Right ventricle myocardium inferior (tissue), 1 donor: ENCODE measurements at regions not wholly inside any gene's neighbourhood (a gene's known extent, or its start where the extent isn't known, plus 50 kb on each side); places are given as distances from the start of the nearest gene placed in this dataset.

ENCODE experiments used
- ATAC-seq: fragments of 200-7000 bp; cut with Tn5 transposase; one replicate; pipeline ENCODE4 v1.9.1; 2020; ENCODE audit warnings: mild to moderate bottlenecking, moderate library complexity
- DNase-seq: peaks from one replicate; pipeline ENCODE4 v3.0.0; 2021; ENCODE audit errors: missing footprints
- intact Hi-C: fragments of 100-400 bp; cut with DNase I; formaldehyde crosslinking; loops from one replicate; pipeline ENCODE4 v1.11.0; 2022
- donor health status: DM: no; HTN: yes; CAD: no; lungs with severe emphysema.

- ATAC-seq (no peak), DNase-seq (no peak)
- intact Hi-C loops, result no loop called here
These were observed 577.0 kb upstream of the TBX3 start for GRCh38 chr12:115260762-115261675.

DNA sequence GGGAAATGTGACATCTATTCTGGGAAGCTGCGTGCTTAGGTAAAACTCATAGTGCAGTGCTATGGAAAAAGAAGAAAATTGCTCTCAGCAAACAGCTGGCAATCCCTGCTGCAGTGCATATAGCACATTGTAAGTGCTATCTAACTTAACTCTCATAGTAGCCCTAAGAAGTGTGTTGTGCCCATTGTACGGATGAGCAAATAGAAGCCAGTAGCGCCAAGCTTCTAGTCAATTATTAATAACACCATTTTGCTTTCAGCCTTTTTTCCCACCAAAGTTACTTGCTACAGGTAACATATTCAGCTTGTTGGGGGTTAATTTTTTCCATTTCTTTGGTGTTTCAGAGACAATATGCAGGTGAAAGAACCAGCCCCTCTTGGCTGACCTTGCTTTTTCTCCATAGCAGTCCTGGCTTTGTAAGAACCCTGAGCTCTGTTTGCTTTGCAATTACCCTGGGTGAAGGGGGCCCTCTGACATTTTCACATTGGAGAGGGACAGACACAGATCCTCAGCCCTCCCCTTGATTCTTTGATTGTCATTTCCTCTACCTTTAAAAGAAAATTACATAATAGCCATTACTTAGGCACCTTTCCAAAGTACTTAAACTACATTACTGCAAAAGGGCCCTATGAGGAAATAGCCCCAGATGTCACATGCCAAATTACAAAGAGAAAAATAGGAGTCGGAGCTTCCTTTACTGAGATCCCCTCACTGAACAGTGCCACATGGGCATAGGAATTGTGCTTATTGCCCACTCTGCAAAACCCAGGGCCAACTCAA is 576.2 kb upstream of the TBX3 start:
- no peak for ATAC-seq
- intact Hi-C loops, result no loop called here

DNA sequence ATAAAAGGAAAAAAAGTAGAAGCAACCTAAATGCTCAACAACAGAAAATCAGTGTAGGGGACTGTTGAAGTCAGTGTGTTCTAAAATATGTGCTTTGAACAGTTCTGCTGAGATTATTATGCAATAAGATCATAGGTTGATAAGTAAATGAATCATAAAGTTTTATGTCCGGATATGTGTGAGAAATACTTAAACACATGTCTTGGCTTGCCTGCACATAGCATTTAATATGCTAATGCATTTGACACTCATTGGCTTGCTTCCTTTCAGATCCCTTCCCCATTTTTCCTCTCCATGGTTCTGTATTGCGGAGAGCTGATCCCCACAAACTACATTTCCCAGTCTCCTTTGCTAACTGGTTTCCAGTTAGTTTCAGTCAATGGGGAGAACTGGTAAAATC is 573.8 kb upstream of the TBX3 start:
- DNase-seq (no peak), ATAC-seq (no peak)
- intact Hi-C loops, result no loop called here

More for the DNA sequence above, 576.2 kb upstream of the TBX3 start:
- no peak for DNase-seq

DNA sequence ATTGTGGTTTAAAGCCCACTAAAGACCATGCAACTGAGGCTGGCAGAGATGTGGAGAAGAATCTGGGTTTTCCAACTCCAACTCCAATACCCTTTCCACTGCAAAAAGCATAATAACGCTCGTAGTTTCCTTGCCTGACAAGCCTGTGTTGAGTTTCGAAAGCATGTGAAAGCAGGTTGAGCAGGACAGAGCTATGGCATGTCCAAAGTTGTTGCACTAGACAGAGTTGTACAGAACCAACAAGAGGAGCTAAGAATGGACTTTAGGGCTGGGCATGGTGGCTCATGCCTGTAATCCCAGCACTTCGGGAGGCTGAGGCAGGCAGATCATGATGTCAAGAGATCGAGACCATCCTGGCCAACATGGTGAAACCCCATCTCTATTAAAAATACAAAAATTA is 572.0 kb upstream of the TBX3 start:
- DNase-seq, result no peak
- intact Hi-C loops, result no loop called here
- no peak for ATAC-seq

GRCh38 chr12:115255257-115255656 is 571.3 kb upstream of the TBX3 start:
- intact Hi-C loops, result no loop called here
- no peak for ATAC-seq

DNA sequence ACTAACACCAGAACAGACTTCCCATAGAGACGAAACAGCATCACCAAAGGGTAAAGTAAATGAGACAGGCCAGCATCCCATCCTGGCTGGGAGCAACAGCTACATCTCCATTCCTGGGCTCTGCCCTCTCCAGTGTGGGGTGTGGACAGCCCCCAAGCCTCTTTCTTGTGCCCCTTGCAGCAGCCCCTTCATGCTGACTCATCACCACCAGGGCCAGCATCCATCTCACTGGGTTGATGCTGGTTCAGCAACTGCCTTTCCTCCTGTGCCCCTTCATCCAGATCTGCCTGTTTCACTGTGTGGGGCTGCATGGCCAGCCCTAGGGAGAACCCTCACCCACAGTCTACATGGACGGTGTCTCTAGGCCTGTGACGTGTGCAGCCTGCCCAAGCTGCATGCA is 569.1 kb upstream of the TBX3 start:
- no peak for DNase-seq
- intact Hi-C loops, result no loop called here
- ATAC-seq, result no peak

More at GRCh38 chr12:115255257-115255656, 571.3 kb upstream of the TBX3 start:
- DNase-seq, result no peak

GRCh38 chr12:115251727-115252126 is 567.8 kb upstream of the TBX3 start:
- ATAC-seq (no peak), DNase-seq (no peak)
- intact Hi-C loops, result no loop called here

DNA sequence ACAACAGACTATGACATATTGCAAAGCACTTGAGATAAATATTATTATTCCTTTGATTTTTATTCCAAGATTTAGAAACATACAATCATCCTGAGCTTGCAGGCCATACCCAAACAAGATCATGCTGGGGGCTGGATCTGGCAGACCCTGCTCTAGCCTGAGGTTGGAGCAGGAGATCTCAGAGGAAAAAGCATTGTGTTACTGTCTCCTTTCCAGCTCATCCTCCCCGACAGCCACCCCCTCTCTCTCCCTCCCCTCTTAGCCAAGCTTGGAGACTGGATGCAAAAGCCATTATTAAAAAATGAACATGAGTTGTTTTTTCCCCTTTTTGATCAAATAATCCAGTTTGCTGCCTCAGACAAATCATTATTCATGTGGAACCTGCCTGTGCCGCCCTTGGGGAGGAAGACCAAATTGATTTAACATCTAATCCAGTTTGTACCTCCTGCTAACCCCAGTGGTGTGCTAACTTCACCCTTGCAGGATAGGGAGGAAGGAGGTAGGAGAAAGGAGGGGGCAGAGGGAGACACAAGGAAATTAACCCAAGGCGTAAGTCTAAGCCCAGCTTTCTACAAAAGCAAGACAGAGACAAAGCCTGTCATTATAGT is 565.8 kb upstream of the TBX3 start:
- ATAC-seq, result no peak
- DNase-seq, result no peak
- intact Hi-C loops, result no loop called here

DNA sequence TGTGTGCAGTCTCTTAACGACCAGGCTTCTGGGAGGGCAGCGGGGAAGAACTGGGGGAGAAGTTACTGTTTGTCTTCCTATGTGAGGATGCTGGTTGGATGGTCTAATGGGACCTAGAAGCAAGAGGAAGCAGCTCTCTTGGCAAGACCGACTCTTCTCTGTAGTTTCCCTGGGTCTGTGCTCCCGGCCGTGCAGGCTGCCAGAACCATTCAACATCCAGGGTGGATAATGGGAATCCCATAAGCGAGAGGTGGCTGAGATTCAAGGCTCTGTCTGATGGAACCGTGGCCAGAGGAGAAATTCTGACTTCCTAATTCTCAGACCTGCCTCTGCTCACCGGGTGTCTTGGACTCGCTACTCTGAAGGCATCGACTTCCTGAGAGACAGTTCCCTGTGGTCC is 561.0 kb upstream of the TBX3 start:
- DNase-seq, result no peak
- intact Hi-C loops, result no loop called here
- ATAC-seq, result no peak

DNA sequence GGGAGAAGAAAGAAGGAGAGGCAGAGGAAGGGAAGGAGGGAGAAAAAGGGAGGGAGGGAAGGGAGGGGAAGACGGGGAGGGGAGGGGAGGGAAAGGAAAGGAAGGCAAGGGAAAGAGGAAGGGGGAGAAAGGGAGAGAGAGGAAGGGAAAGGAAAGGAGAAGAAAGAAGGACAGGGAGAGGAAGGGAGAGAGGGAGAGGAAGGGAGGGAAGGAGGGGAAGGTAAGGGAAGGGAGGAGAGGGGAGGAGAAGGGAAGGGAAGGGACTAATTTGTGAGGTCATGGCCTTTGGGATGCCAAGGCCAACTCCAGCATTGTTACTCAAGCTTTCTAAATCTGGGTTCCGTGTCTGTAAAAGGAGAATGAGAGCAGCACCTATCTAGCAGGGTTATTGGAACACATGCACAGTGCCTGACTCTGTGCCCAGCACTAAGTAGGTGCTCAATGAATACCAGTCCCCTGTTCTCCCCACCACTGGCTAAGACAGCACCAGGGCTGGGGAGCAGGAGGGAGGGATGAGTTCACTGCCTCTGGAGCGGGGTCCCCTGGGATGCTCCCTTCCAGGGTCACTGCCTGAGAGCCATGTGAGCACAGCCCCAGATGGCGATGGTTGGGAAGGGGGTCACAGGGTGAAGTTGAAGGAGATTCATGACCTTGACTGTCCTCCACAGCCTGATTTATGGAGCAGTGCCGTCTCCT is 560.1 kb upstream of the TBX3 start:
- ATAC-seq, result no peak
- intact Hi-C loops, result no loop called here

DNA sequence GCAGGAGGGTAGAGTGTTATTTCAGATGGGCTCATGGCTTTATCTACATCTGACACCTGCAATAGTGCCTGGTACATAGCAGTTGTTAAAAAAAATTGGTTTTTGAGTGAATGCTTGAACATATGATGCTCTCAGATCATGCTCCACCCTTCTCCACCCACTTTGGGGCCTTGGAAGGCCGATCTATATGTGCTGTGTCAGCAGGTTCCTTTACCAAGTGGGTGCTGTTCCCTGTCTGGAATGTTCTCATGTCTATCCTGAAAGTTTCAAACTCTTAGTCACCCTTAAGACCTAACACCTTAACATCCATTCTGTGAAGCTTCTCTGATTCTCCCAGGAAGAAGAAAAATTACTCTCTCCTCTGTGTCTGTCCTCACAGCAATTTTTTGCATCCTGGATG is 556.3 kb upstream of the TBX3 start:
- ATAC-seq (no peak), DNase-seq (no peak)
- intact Hi-C loops, result no loop called here

More for the DNA sequence above, 560.1 kb upstream of the TBX3 start:
- no peak for DNase-seq

GRCh38 chr12:115235880-115236279 is 551.9 kb upstream of the TBX3 start:
- DNase-seq (no peak), ATAC-seq (no peak)
- intact Hi-C loops, result no loop called here

- ATAC-seq, result no peak
- no peak for DNase-seq
- intact Hi-C loops, result no loop called here
These were observed 550.0 kb upstream of the TBX3 start for GRCh38 chr12:115233891-115234543.

GRCh38 chr12:115232455-115233156 is 548.6 kb upstream of the TBX3 start:
- DNase-seq (no peak), ATAC-seq (no peak)
- intact Hi-C loops, result no loop called here

- DNase-seq (no peak), ATAC-seq (no peak)
- intact Hi-C loops, result no loop called here
These were observed 546.6 kb upstream of the TBX3 start for GRCh38 chr12:115230606-115231005.

DNA sequence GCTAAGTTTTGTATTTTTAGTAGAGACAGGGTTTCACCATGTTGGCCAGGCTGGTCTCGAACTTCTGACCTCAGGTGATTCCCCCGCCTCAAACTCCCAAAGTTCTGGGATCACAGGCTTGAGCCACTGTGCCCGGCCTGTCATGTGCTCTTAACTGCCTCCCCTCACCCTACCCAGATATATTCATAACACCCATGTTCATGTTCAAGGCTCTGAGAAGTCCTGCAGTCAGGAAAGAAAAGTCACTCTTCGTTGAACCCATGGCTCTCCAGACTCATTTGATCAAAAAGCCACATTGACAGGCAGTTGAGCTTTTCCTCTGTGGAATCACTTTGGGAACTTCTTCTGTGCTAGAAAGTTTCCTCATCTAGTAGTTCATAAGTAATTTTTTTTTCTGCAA is 545.5 kb upstream of the TBX3 start:
- ATAC-seq (no peak), DNase-seq (no peak)
- intact Hi-C loops, result no loop called here

DNA sequence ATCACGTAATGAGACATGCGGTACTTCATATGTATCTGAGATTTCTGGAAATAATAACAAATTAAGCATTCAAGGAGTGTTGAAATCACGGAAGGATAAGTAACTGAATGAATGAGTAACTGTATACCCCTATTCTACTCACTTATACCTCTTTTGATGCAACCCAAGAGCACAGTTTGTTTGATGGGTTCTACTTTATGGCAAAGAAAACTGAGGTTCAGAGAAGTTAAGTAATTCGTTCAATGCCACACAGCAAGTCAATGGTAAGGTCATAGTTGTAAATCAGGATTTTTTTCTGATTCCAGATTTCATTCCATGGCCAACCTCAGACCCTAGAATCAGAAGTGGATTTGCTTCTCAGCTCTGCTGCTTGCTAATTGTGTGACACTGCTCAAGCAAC is 544.5 kb upstream of the TBX3 start:
- intact Hi-C loops, result no loop called here
- no peak for DNase-seq
- no peak for ATAC-seq

- intact Hi-C loops, result no loop called here
- DNase-seq (no peak), ATAC-seq (peak; percentile 50)
These were observed 543.2 kb upstream of the TBX3 start for GRCh38 chr12:115227137-115227615.
